ENCODE measurements at regions not wholly inside any gene's neighbourhood (a gene's known extent, or its start where the extent isn't known, plus 50 kb on each side); places are given as distances from the start of the nearest gene placed in this dataset.

DNA sequence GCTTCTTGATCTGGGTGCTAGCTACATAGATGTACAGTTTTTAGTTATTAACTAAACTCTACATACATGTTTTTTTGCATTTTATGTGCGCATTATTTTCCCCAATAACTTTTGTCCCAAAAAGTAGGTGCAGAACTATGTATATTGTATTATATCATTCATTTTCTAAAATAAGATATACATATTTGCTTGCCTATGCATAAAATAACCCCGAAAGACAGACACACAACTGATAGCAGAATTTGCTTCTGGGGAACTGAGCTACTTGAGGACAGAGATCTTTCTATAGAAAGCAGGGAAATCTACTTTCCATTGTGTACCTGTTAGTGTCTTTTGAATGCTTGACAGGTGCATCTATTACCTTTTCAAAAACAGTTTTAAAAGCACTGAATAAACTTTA is 88.9 kb upstream of the SIX3 start (continued):
- TF ChIP-seq, protein P1, sequence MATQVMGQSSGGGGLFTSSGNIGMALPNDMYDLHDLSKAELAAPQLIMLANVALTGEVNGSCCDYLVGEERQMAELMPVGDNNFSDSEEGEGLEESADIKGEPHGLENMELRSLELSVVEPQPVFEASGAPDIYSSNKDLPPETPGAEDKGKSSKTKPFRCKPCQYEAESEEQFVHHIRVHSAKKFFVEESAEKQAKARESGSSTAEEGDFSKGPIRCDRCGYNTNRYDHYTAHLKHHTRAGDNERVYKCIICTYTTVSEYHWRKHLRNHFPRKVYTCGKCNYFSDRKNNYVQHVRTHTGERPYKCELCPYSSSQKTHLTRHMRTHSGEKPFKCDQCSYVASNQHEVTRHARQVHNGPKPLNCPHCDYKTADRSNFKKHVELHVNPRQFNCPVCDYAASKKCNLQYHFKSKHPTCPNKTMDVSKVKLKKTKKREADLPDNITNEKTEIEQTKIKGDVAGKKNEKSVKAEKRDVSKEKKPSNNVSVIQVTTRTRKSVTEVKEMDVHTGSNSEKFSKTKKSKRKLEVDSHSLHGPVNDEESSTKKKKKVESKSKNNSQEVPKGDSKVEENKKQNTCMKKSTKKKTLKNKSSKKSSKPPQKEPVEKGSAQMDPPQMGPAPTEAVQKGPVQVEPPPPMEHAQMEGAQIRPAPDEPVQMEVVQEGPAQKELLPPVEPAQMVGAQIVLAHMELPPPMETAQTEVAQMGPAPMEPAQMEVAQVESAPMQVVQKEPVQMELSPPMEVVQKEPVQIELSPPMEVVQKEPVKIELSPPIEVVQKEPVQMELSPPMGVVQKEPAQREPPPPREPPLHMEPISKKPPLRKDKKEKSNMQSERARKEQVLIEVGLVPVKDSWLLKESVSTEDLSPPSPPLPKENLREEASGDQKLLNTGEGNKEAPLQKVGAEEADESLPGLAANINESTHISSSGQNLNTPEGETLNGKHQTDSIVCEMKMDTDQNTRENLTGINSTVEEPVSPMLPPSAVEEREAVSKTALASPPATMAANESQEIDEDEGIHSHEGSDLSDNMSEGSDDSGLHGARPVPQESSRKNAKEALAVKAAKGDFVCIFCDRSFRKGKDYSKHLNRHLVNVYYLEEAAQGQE (IDR thresholded peaks at IDR 0.05; ENCODE audit: low read depth): no peak
- no peak for TF ChIP-seq EZH2 (IDR thresholded peaks at IDR 0.05)
- TF ChIP-seq ZNF274 (IDR thresholded peaks at IDR 0.05; ENCODE audit: low read depth, low read length): no peak
- TF ChIP-seq ELF1 (IDR thresholded peaks at IDR 0.05; ENCODE audit: borderline replicate concordance, low read depth): no peak
- TF ChIP-seq CEBPB (IDR thresholded peaks at IDR 0.05; ENCODE audit: low read depth): no peak
- no peak for TF ChIP-seq JUND (IDR thresholded peaks at IDR 0.05)
- no peak for TF ChIP-seq SRF (IDR thresholded peaks at IDR 0.05; ENCODE audit: low read depth)
- TF ChIP-seq SIN3A (IDR thresholded peaks at IDR 0.05; ENCODE audit: low read depth): no peak
- no peak for TF ChIP-seq EGR1 (IDR thresholded peaks at IDR 0.05; ENCODE audit: low read depth)

DNA sequence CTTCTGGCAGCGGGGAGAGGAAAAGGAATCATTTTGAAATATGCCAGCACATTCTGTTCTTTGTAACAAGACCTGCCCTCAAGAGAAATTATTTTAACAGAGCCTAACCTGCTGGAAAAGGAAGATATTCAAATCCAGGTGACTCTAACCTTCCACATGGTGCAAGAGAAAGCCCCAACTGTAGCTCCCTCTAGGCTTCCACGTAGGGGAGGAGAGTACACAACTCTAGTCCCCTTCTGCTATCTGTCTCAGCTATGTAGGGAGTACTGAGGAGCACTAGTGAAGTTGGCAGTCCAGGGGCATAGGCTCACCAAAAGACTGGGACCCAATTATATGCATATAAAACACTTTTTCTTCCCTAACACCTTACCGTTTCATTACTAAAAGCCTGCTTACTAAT is 82.2 kb upstream of the SIX3 start:
- H3K4me2 ChIP-seq (ENCODE audit: low read length): no peak overlapping the region
- BruUV-seq (replicated peaks): no TSS peak
- no peaks in the 10 kb centered on the region for H3K4me1 ChIP-seq (ENCODE audit: control insufficient read depth in 1 of 2, insufficient read depth in 2 of 2, low read length in 2 of 2)
- RAD21 ChIA-PET (ENCODE audit: low non-redundant PET in 1 of 2, low total read pairs in 2 of 2, uncharacterized antibody in 2 of 2, unreplicated experiment in 2 of 2): no interaction called here
- no peaks in the 10 kb centered on the region for H4K20me1 ChIP-seq (ENCODE audit: insufficient read depth)
- no peaks in the 10 kb centered on the region for H3K9me3 ChIP-seq (ENCODE audit: control insufficient read depth in 1 of 2, insufficient read depth in 1 of 2, low read depth in 1 of 2, low read length in 2 of 2)
- H3K4me3 ChIP-seq (replicated peaks in 1 of 2; ENCODE audit: low read depth in 1 of 2, low read length in 2 of 2): no peak overlapping the region
- no peak overlapping the region for H2AFZ ChIP-seq (ENCODE audit: low read depth, low read length, poor library complexity, severe bottlenecking)
- no peak overlapping the region for H3K9ac ChIP-seq (ENCODE audit: low read length)
- intact Hi-C loops (cut with micrococcal nuclease): no loop called here
- H3K36me3 ChIP-seq (ENCODE audit: control insufficient read depth in 1 of 2, insufficient read depth in 2 of 2, low read length in 2 of 2): no peaks in the 10 kb centered on the region
- DNase-seq (ENCODE audit: low read depth, low spot score) (no peak), ATAC-seq (no peak)
- no peaks in the 10 kb centered on the region for H3K79me2 ChIP-seq (ENCODE audit: insufficient read depth, low read length)
- CTCF ChIA-PET: interaction anchor here (1.3 kb wide), 1 partner anchor 97 kb away, joined by 5 read pairs; no protein-coding TSS in a partner anchor
- H3K27ac ChIP-seq (ENCODE audit: low read depth, low read length): no peak overlapping the region
- peaks cover 33% of the 10 kb centered on the region for H3K27me3 ChIP-seq (ENCODE audit: insufficient read depth, low read length)
- no peaks in the 10 kb centered on the region for H3K9me2 ChIP-seq (ENCODE audit: insufficient read depth)
- TF ChIP-seq ELF1 (IDR thresholded peaks at IDR 0.05; ENCODE audit: borderline replicate concordance, low read depth) (no peak), SRF (IDR thresholded peaks at IDR 0.05; ENCODE audit: low read depth) (no peak), ZFX (IDR thresholded peaks at IDR 0.05) (no peak)
- POLR2A ChIA-PET: no interaction called here
